ENCODE measurements at regions not wholly inside any gene's neighbourhood (a gene's known extent, or its start where the extent isn't known, plus 50 kb on each side); places are given as distances from the start of the nearest gene placed in this dataset.

GRCh38 chr16:66032841-66033240, 333.6 kb upstream of the CDH5 start:
- no peaks in the 10 kb centered on the region for H3F3A ChIP-seq (ENCODE audit: low read length, unreplicated experiment)
- H3K9me2 ChIP-seq (replicated peaks; ENCODE audit: low read length), result no peaks in the 10 kb centered on the region
- H4K20me1 ChIP-seq (ENCODE audit: low read length), result no peaks in the 10 kb centered on the region
- no peak for DNase-seq
- no peaks in the 10 kb centered on the region for H3K79me2 ChIP-seq (ENCODE audit: low read length)
- ATAC-seq, result no peak
- no peak overlapping the region for H2AFZ ChIP-seq (ENCODE audit: low read length)
- no peaks in the 10 kb centered on the region for H3K27me3 ChIP-seq (ENCODE audit: low read length)
- H3K36me3 ChIP-seq (ENCODE audit: low read depth, low read length), result no peaks in the 10 kb centered on the region
- H3K9me3 ChIP-seq (ENCODE audit: low read length), result no peaks in the 10 kb centered on the region
- no peak overlapping the region for H3K9ac ChIP-seq (ENCODE audit: low read length)
- H3K27ac ChIP-seq (ENCODE audit: low read length), result no peak overlapping the region
- H3K4me3 ChIP-seq (ENCODE audit: low read length), result no peak overlapping the region
- H3K4me1 ChIP-seq (ENCODE audit: insufficient read depth, low read length), result 0 out of 2 replicates have a peak, but pooled peaks cover 15% of the 10 kb centered on the region
- no TSS peak for BruUV-seq (replicated peaks)
- intact Hi-C loops (cut with micrococcal nuclease), result no loop called here
- TF ChIP-seq EZH2 (IDR thresholded peaks at IDR 0.05; ENCODE audit: low read length, unreplicated experiment) (no peak), EZH2phosphoT487 (IDR thresholded peaks at IDR 0.05; ENCODE audit: borderline replicate concordance, low read length) (no peak)
- TF ChIP-seq, protein P1, sequence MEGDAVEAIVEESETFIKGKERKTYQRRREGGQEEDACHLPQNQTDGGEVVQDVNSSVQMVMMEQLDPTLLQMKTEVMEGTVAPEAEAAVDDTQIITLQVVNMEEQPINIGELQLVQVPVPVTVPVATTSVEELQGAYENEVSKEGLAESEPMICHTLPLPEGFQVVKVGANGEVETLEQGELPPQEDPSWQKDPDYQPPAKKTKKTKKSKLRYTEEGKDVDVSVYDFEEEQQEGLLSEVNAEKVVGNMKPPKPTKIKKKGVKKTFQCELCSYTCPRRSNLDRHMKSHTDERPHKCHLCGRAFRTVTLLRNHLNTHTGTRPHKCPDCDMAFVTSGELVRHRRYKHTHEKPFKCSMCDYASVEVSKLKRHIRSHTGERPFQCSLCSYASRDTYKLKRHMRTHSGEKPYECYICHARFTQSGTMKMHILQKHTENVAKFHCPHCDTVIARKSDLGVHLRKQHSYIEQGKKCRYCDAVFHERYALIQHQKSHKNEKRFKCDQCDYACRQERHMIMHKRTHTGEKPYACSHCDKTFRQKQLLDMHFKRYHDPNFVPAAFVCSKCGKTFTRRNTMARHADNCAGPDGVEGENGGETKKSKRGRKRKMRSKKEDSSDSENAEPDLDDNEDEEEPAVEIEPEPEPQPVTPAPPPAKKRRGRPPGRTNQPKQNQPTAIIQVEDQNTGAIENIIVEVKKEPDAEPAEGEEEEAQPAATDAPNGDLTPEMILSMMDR (conservative IDR thresholded peaks at IDR 0.05; ENCODE audit: low read depth, low read length), result no peak
- H3K4me2 ChIP-seq (ENCODE audit: low read length), result no peak overlapping the region
- POLR2A ChIA-PET (ENCODE audit: unreplicated experiment), result no interaction called here
- CTCF ChIA-PET, result no interaction called here

- H4K20me1 ChIP-seq (ENCODE audit: low read length), result no peaks in the 10 kb centered on the region
- H3K9ac ChIP-seq (ENCODE audit: low read length), result no peak overlapping the region
- no peak overlapping the region for H3K27ac ChIP-seq (ENCODE audit: low read length)
- H3K4me2 ChIP-seq (ENCODE audit: low read length), result no peak overlapping the region
- H3K9me3 ChIP-seq (ENCODE audit: low read length), result no peaks in the 10 kb centered on the region
- no peak overlapping the region for H2AFZ ChIP-seq (ENCODE audit: low read length)
- H3F3A ChIP-seq (ENCODE audit: low read length, unreplicated experiment), result no peaks in the 10 kb centered on the region
- no peak overlapping the region for H3K4me3 ChIP-seq (ENCODE audit: low read length)
- TF ChIP-seq, protein P1 (conservative IDR thresholded peaks at IDR 0.05; ENCODE audit: low read depth, low read length), result no peak
- TF ChIP-seq EZH2 (IDR thresholded peaks at IDR 0.05; ENCODE audit: low read length, unreplicated experiment), result no peak
- TF ChIP-seq EZH2phosphoT487 (IDR thresholded peaks at IDR 0.05; ENCODE audit: borderline replicate concordance, low read length), result no peak
- ATAC-seq, result no peak
- ChIA-PET CTCF (no interaction called here), POLR2A (ENCODE audit: unreplicated experiment) (no interaction called here)
- H3K9me2 ChIP-seq (replicated peaks; ENCODE audit: low read length), result no peaks in the 10 kb centered on the region
- 0 out of 2 replicates have a peak, but pooled peaks cover 8% of the 10 kb centered on the region for H3K4me1 ChIP-seq (ENCODE audit: insufficient read depth, low read length)
- no peaks in the 10 kb centered on the region for H3K36me3 ChIP-seq (ENCODE audit: low read depth, low read length)
- H3K79me2 ChIP-seq (ENCODE audit: low read length), result no peaks in the 10 kb centered on the region
- no TSS peak for BruUV-seq (replicated peaks)
- no peaks in the 10 kb centered on the region for H3K27me3 ChIP-seq (ENCODE audit: low read length)
- DNase-seq, result no peak
- intact Hi-C loops (cut with micrococcal nuclease), result no loop called here
Observed at GRCh38 chr16:66030036-66030435, 336.5 kb upstream of the CDH5 start.

GRCh38 chr16:66028510-66029216, 337.8 kb upstream of the CDH5 start:
- no peaks in the 10 kb centered on the region for H3K27me3 ChIP-seq (ENCODE audit: low read length)
- no peaks in the 10 kb centered on the region for H3F3A ChIP-seq (ENCODE audit: low read length, unreplicated experiment)
- H3K36me3 ChIP-seq (ENCODE audit: low read depth, low read length), result no peaks in the 10 kb centered on the region
- BruUV-seq (replicated peaks), result no TSS peak
- intact Hi-C loops (cut with micrococcal nuclease), result loop anchor here (5.0 to 10.0 kb wide), 2 partner anchors 361 to 654 kb away; no protein-coding TSS in a partner anchor
- H3K4me1 ChIP-seq (ENCODE audit: insufficient read depth, low read length), result 0 out of 2 replicates have a peak, but pooled peaks cover 8% of the 10 kb centered on the region
- ATAC-seq (peak; percentile 30), DNase-seq (peak; percentile 51)
- no peak overlapping the region for H3K4me3 ChIP-seq (ENCODE audit: low read length)
- TF ChIP-seq EZH2 (IDR thresholded peaks at IDR 0.05; ENCODE audit: low read length, unreplicated experiment) (no peak), EZH2phosphoT487 (IDR thresholded peaks at IDR 0.05; ENCODE audit: borderline replicate concordance, low read length) (no peak)
- TF ChIP-seq, protein P1 (conservative IDR thresholded peaks at IDR 0.05; ENCODE audit: low read depth, low read length), result no peak
- no peak overlapping the region for H3K4me2 ChIP-seq (ENCODE audit: low read length)
- H3K9me3 ChIP-seq (ENCODE audit: low read length), result no peaks in the 10 kb centered on the region
- no peak overlapping the region for H3K9ac ChIP-seq (ENCODE audit: low read length)
- H3K9me2 ChIP-seq (replicated peaks; ENCODE audit: low read length), result no peaks in the 10 kb centered on the region
- POLR2A ChIA-PET (ENCODE audit: unreplicated experiment), result no interaction called here
- H3K79me2 ChIP-seq (ENCODE audit: low read length), result no peaks in the 10 kb centered on the region
- CTCF ChIA-PET, result no interaction called here
- no peaks in the 10 kb centered on the region for H4K20me1 ChIP-seq (ENCODE audit: low read length)
- H3K27ac ChIP-seq (ENCODE audit: low read length), result no peak overlapping the region
- H2AFZ ChIP-seq (ENCODE audit: low read length), result no peak overlapping the region
